IPS DF 4.7 (cell line): ENCODE measurements at regions not wholly inside any gene's neighbourhood (a gene's known extent, or its start where the extent isn't known, plus 50 kb on each side); places are given as distances from the start of the nearest gene placed in this dataset.

Experiments used
- DNase-seq: peaks from one replicate; pipeline ENCODE4 v3.0.0-alpha.2; 2013; ENCODE audit warnings: low spot score; ENCODE audit errors: extremely low read depth

- no peak for DNase-seq
Observed at GRCh38 chr5:72041654-72042053, 65.6 kb upstream of the MAP1B start.

- no peak for DNase-seq
Observed at GRCh38 chr5:72042097-72042496, 65.2 kb upstream of the MAP1B start.

- DNase-seq = no peak
Observed at GRCh38 chr5:72045692-72046091, 61.6 kb upstream of the MAP1B start.

GRCh38 chr5:72046106-72046505 is 61.2 kb upstream of the MAP1B start:
- DNase-seq = no peak

GRCh38 chr5:72055636-72056035 is 51.6 kb upstream of the MAP1B start:
- DNase-seq = no peak
